GM12874 (cell line): ENCODE measurements at regions not wholly inside any gene's neighbourhood (a gene's known extent, or its start where the extent isn't known, plus 50 kb on each side); places are given as distances from the start of the nearest gene placed in this dataset.

Experiments used
- TF ChIP-seq, protein P1 (sequence below): IDR thresholded peaks from 2 replicates; pipeline ENCODE4 v1.5.1; 2011; ENCODE audit warnings: low read depth, mild to moderate bottlenecking, control low read depth, low read length, moderate library complexity; ENCODE audit not compliant: insufficient read depth

GRCh38 chr21:28156590-28156989 is 836.1 kb downstream of the LTN1 start:
- TF ChIP-seq, protein P1, sequence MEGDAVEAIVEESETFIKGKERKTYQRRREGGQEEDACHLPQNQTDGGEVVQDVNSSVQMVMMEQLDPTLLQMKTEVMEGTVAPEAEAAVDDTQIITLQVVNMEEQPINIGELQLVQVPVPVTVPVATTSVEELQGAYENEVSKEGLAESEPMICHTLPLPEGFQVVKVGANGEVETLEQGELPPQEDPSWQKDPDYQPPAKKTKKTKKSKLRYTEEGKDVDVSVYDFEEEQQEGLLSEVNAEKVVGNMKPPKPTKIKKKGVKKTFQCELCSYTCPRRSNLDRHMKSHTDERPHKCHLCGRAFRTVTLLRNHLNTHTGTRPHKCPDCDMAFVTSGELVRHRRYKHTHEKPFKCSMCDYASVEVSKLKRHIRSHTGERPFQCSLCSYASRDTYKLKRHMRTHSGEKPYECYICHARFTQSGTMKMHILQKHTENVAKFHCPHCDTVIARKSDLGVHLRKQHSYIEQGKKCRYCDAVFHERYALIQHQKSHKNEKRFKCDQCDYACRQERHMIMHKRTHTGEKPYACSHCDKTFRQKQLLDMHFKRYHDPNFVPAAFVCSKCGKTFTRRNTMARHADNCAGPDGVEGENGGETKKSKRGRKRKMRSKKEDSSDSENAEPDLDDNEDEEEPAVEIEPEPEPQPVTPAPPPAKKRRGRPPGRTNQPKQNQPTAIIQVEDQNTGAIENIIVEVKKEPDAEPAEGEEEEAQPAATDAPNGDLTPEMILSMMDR, result no peak

DNA sequence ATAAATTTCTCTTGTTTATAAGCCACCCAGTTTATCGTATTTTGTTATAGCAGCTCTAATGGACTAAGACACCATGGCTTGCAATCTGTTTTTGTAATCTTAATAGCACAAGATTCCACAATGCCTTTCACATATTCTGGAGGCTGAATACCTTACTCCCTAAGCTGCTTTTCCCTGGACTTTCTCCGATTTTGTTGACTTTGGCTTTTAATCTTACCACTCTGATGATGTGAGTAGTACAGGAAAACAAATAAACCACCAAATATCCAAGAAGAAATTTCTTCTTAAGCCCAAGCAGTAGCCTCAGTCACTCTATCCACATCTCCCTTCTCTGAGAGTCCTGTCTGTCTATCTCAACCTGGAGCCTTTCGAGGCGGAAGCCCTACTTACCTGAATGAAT is 838.6 kb downstream of the LTN1 start:
- TF ChIP-seq, protein P1, result no peak

GRCh38 chr21:28152732-28153131 is 839.9 kb downstream of the LTN1 start:
- TF ChIP-seq, protein P1, result no peak

GRCh38 chr21:28151758-28152157 is 840.9 kb downstream of the LTN1 start:
- TF ChIP-seq, protein P1, result no peak

DNA sequence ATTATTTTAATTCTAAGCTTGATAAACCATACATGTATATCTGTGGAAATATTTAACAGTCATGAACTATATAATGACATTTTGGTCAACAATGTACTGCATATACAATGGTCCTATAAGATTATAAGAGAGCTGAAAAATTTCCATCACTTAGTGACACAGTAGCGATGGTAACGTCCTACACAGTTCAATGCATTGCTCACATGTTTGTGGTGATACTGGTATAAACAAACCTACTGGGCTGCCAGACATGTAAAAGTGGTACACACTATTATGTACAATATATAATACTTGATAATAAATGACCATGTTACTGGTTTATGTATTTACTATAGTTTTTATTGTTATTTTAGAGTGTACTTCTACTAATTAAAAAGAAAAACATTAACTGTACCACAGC is 841.9 kb downstream of the LTN1 start:
- TF ChIP-seq, protein P1, result no peak

GRCh38 chr21:28148400-28149064 is 844.1 kb downstream of the LTN1 start:
- TF ChIP-seq, protein P1, result no peak

GRCh38 chr21:28144653-28145052 is 848.0 kb downstream of the LTN1 start:
- TF ChIP-seq, protein P1, result no peak
